Stimulated activated memory B cell treated with anti-CD40 and anti-IgM and Interleukin-4, amounts not matched to agents 10 μg/mL and 1 μg/mL and 100 μg/mL, for 72 hours (primary cell): ENCODE measurements at regions not wholly inside any gene's neighbourhood (a gene's known extent, or its start where the extent isn't known, plus 50 kb on each side); places are given as distances from the start of the nearest gene placed in this dataset.
"Not testable (repeated sequence)": the region's sequence is repeated elsewhere in the genome, so short reads cannot be mapped to it uniquely, and the experiment has no call there.

Experiments
- ATAC-seq: fragments of 150-1000 bp; cut with Tn5 transposase; 2 replicates; pipeline ENCODE4 v1.10.0; 2021
- H3K27ac Mint-ChIP-seq: one replicate; pipeline ENCODE4 v1.8.0; 2022; ENCODE audit warnings: mild to moderate bottlenecking, mixed read lengths
- H3K27me3 Mint-ChIP-seq: one replicate; pipeline ENCODE4 v1.8.0; 2022; ENCODE audit warnings: mixed read lengths
- H3K36me3 Mint-ChIP-seq: one replicate; pipeline ENCODE4 v1.8.0; 2022; ENCODE audit warnings: mixed read lengths
- H3K4me1 Mint-ChIP-seq: one replicate; pipeline ENCODE4 v1.8.0; 2022; ENCODE audit warnings: mixed read lengths
- H3K4me3 Mint-ChIP-seq: one replicate; pipeline ENCODE4 v1.8.0; 2022; ENCODE audit warnings: mild to moderate bottlenecking, moderate library complexity, mixed read lengths
- H3K9me3 Mint-ChIP-seq: one replicate; pipeline ENCODE4 v1.8.0; 2022; ENCODE audit warnings: mixed read lengths

GRCh38 chr4:167944721-167945120, 147.6 kb upstream of the ANXA10 start:
- no peaks in the 10 kb centered on the region for H3K27me3 Mint-ChIP-seq
- H3K36me3 Mint-ChIP-seq: no peaks in the 10 kb centered on the region
- no peaks in the 10 kb centered on the region for H3K4me1 Mint-ChIP-seq
- ATAC-seq: no peak
- H3K27ac Mint-ChIP-seq: no peak overlapping the region
- no peaks in the 10 kb centered on the region for H3K9me3 Mint-ChIP-seq
- H3K4me3 Mint-ChIP-seq: no peak overlapping the region

- peaks cover 30% of the 10 kb centered on the region for H3K9me3 Mint-ChIP-seq
- no peak for ATAC-seq
- no peak overlapping the region for H3K4me3 Mint-ChIP-seq
- no peaks in the 10 kb centered on the region for H3K4me1 Mint-ChIP-seq
- no peak overlapping the region for H3K27ac Mint-ChIP-seq
- H3K36me3 Mint-ChIP-seq: no peaks in the 10 kb centered on the region
- H3K27me3 Mint-ChIP-seq: no peaks in the 10 kb centered on the region
Observed at GRCh38 chr4:167955006-167955405, 137.3 kb upstream of the ANXA10 start.

GRCh38 chr4:167956676-167957075, 135.7 kb upstream of the ANXA10 start:
- Mint-ChIP-seq H3K27me3 (no peaks in the 10 kb centered on the region), H3K36me3 (no peaks in the 10 kb centered on the region), H3K27ac (no peak overlapping the region), H3K4me3 (no peak overlapping the region), H3K4me1 (no peaks in the 10 kb centered on the region), H3K9me3 (peaks cover 20% of the 10 kb centered on the region)
- no peak for ATAC-seq

- no peaks in the 10 kb centered on the region for H3K4me1 Mint-ChIP-seq
- H3K9me3 Mint-ChIP-seq: peaks cover 3% of the 10 kb centered on the region
- no peak overlapping the region for H3K27ac Mint-ChIP-seq
- ATAC-seq: no peak
- H3K36me3 Mint-ChIP-seq: no peaks in the 10 kb centered on the region
- no peaks in the 10 kb centered on the region for H3K27me3 Mint-ChIP-seq
- no peak overlapping the region for H3K4me3 Mint-ChIP-seq
Observed at GRCh38 chr4:167964766-167965373, 127.5 kb upstream of the ANXA10 start.

- Mint-ChIP-seq H3K4me3 (no peak overlapping the region), H3K27me3 (no peaks in the 10 kb centered on the region), H3K4me1 (no peaks in the 10 kb centered on the region), H3K36me3 (no peaks in the 10 kb centered on the region), H3K9me3 (peaks cover 9% of the 10 kb centered on the region), H3K27ac (no peak overlapping the region)
- ATAC-seq: no peak
Observed at GRCh38 chr4:167966143-167966542, 126.2 kb upstream of the ANXA10 start.

- Mint-ChIP-seq H3K36me3 (no peaks in the 10 kb centered on the region), H3K27me3 (no peaks in the 10 kb centered on the region), H3K4me3 (no peak overlapping the region), H3K27ac (no peak overlapping the region), H3K4me1 (no peaks in the 10 kb centered on the region), H3K9me3 (peaks cover 29% of the 10 kb centered on the region)
- ATAC-seq: no peak
Observed at GRCh38 chr4:167973513-167973912, 118.8 kb upstream of the ANXA10 start.

GRCh38 chr4:167985565-167985964, 106.8 kb upstream of the ANXA10 start:
- ATAC-seq: no peak
- no peaks in the 10 kb centered on the region for H3K36me3 Mint-ChIP-seq

GRCh38 chr4:167986044-167986443, 106.3 kb upstream of the ANXA10 start:
- H3K36me3 Mint-ChIP-seq: no peaks in the 10 kb centered on the region
- no peaks in the 10 kb centered on the region for H3K27me3 Mint-ChIP-seq
- peaks cover 7% of the 10 kb centered on the region for H3K9me3 Mint-ChIP-seq
- no peak for ATAC-seq
- H3K4me1 Mint-ChIP-seq: no peaks in the 10 kb centered on the region
- H3K4me3 Mint-ChIP-seq: no peak overlapping the region
- no peak overlapping the region for H3K27ac Mint-ChIP-seq

More at GRCh38 chr4:167985565-167985964, 106.8 kb upstream of the ANXA10 start:
- peaks cover 8% of the 10 kb centered on the region for H3K9me3 Mint-ChIP-seq
- H3K27ac Mint-ChIP-seq: no peak overlapping the region
- H3K4me1 Mint-ChIP-seq: no peaks in the 10 kb centered on the region
- no peak overlapping the region for H3K4me3 Mint-ChIP-seq
- no peaks in the 10 kb centered on the region for H3K27me3 Mint-ChIP-seq

GRCh38 chr4:167987285-167987684, 105.1 kb upstream of the ANXA10 start:
- Mint-ChIP-seq H3K27ac (no peak overlapping the region), H3K4me1 (no peaks in the 10 kb centered on the region), H3K27me3 (no peaks in the 10 kb centered on the region), H3K4me3 (no peak overlapping the region), H3K9me3 (peaks cover 3% of the 10 kb centered on the region), H3K36me3 (no peaks in the 10 kb centered on the region)
- no peak for ATAC-seq

- no peak overlapping the region for H3K27ac Mint-ChIP-seq
- ATAC-seq: no peak
- no peaks in the 10 kb centered on the region for H3K4me1 Mint-ChIP-seq
- H3K27me3 Mint-ChIP-seq: no peaks in the 10 kb centered on the region
- no peaks in the 10 kb centered on the region for H3K36me3 Mint-ChIP-seq
- peaks cover 3% of the 10 kb centered on the region for H3K9me3 Mint-ChIP-seq
- H3K4me3 Mint-ChIP-seq: no peak overlapping the region
Observed at GRCh38 chr4:167989815-167990214, 102.5 kb upstream of the ANXA10 start.

- H3K27ac Mint-ChIP-seq, ATAC-seq, H3K9me3 Mint-ChIP-seq, H3K4me3 Mint-ChIP-seq, H3K36me3 Mint-ChIP-seq, H3K4me1 Mint-ChIP-seq, H3K27me3 Mint-ChIP-seq: not testable (repeated sequence)
Observed at GRCh38 chr4:168008112-168008511, 84.2 kb upstream of the ANXA10 start.

GRCh38 chr4:168019019-168019651, 73.2 kb upstream of the ANXA10 start:
- peaks cover 4% of the 10 kb centered on the region for H3K9me3 Mint-ChIP-seq
- H3K4me1 Mint-ChIP-seq: no peaks in the 10 kb centered on the region
- ATAC-seq: no peak
- no peaks in the 10 kb centered on the region for H3K36me3 Mint-ChIP-seq
- H3K4me3 Mint-ChIP-seq: no peak overlapping the region
- H3K27ac Mint-ChIP-seq: no peak overlapping the region
- no peaks in the 10 kb centered on the region for H3K27me3 Mint-ChIP-seq

- ATAC-seq: no peak
- H3K4me3 Mint-ChIP-seq: no peak overlapping the region
- H3K4me1 Mint-ChIP-seq: no peaks in the 10 kb centered on the region
- peaks cover 4% of the 10 kb centered on the region for H3K9me3 Mint-ChIP-seq
- no peak overlapping the region for H3K27ac Mint-ChIP-seq
- no peaks in the 10 kb centered on the region for H3K36me3 Mint-ChIP-seq
- no peaks in the 10 kb centered on the region for H3K27me3 Mint-ChIP-seq
Observed at GRCh38 chr4:168019921-168020320, 72.4 kb upstream of the ANXA10 start.

GRCh38 chr4:168021666-168022065, 70.7 kb upstream of the ANXA10 start:
- Mint-ChIP-seq H3K4me3 (no peak overlapping the region), H3K27ac (no peak overlapping the region), H3K36me3 (no peaks in the 10 kb centered on the region), H3K9me3 (peaks cover 4% of the 10 kb centered on the region), H3K4me1 (no peaks in the 10 kb centered on the region), H3K27me3 (no peaks in the 10 kb centered on the region)
- no peak for ATAC-seq

- Mint-ChIP-seq H3K4me3 (no peak overlapping the region), H3K36me3 (no peaks in the 10 kb centered on the region), H3K4me1 (no peaks in the 10 kb centered on the region), H3K9me3 (no peaks in the 10 kb centered on the region), H3K27ac (no peak overlapping the region), H3K27me3 (no peaks in the 10 kb centered on the region)
- ATAC-seq: no peak
Observed at GRCh38 chr4:168028568-168028967, 63.8 kb upstream of the ANXA10 start.

GRCh38 chr4:168028970-168029597, 63.3 kb upstream of the ANXA10 start:
- no peak for ATAC-seq
- H3K27me3 Mint-ChIP-seq: no peaks in the 10 kb centered on the region
- H3K9me3 Mint-ChIP-seq: no peaks in the 10 kb centered on the region
- H3K4me3 Mint-ChIP-seq: no peak overlapping the region
- no peaks in the 10 kb centered on the region for H3K36me3 Mint-ChIP-seq
- no peaks in the 10 kb centered on the region for H3K4me1 Mint-ChIP-seq
- no peak overlapping the region for H3K27ac Mint-ChIP-seq
